Trophoblast cell (in vitro differentiated cells and primary cell): ENCODE measurements at regions not wholly inside any gene's neighbourhood (a gene's known extent, or its start where the extent isn't known, plus 50 kb on each side); places are given as distances from the start of the nearest gene placed in this dataset.

Source experiments
- DNase-seq, 2 donors: peaks; one replicate each; pipeline ENCODE4 v3.0.0-alpha.2; 2016
- H2AFZ ChIP-seq: 2 replicates; pipeline ENCODE4 v1.6.1; 2013; ENCODE audit warnings: low read length, moderate library complexity, mild to moderate bottlenecking; ENCODE audit not compliant: insufficient read depth, poor library complexity
- H2AK5ac ChIP-seq: 2 replicates; pipeline ENCODE4 v1.6.1; 2013; ENCODE audit warnings: mild to moderate bottlenecking, low read length
- H2BK120ac ChIP-seq: 2 replicates; pipeline ENCODE4 v1.6.1; 2013; ENCODE audit warnings: low read length, mild to moderate bottlenecking, moderate library complexity; ENCODE audit not compliant: insufficient read depth, poor library complexity
- H2BK12ac ChIP-seq: 2 replicates; pipeline ENCODE4 v1.6.1; 2013; ENCODE audit warnings: mild to moderate bottlenecking, low read length, moderate library complexity
- H2BK5ac ChIP-seq: 2 replicates; pipeline ENCODE4 v1.6.1; 2013; ENCODE audit warnings: low read length, low read depth, moderate library complexity, mild to moderate bottlenecking; ENCODE audit not compliant: poor library complexity
- H3K14ac ChIP-seq: 2 replicates; pipeline ENCODE4 v1.6.1; 2013; ENCODE audit warnings: mild to moderate bottlenecking, low read length
- H3K18ac ChIP-seq: 2 replicates; pipeline ENCODE4 v1.6.1; 2013; ENCODE audit warnings: mild to moderate bottlenecking, low read length
- H3K23ac ChIP-seq: 2 replicates; pipeline ENCODE4 v1.6.1; 2013; ENCODE audit warnings: low read length
- H3K27ac ChIP-seq: 2 replicates; pipeline ENCODE4 v1.5.1; 2013; ENCODE audit warnings: low read depth, mild to moderate bottlenecking, inconsistent platforms, low read length, moderate library complexity
- H3K27me3 ChIP-seq: 2 replicates; pipeline ENCODE4 v1.6.1; 2013; ENCODE audit warnings: inconsistent platforms, mild to moderate bottlenecking, low read length, moderate library complexity; ENCODE audit not compliant: insufficient read depth
- H3K36me3 ChIP-seq, 2 experiments: 1 replicate in 1 of 2; 2 replicates in 1 of 2; pipeline ENCODE4 v1.6.1; 2013; ENCODE audit warnings: low read length in 2 of 2, mild to moderate bottlenecking in 2 of 2, moderate library complexity in 1 of 2; ENCODE audit not compliant: insufficient read depth in 2 of 2, control insufficient read depth in 1 of 2
- H3K4ac ChIP-seq: 2 replicates; pipeline ENCODE4 v1.6.1; 2013; ENCODE audit warnings: low read depth, mild to moderate bottlenecking, low read length, moderate library complexity
- H3K4me1 ChIP-seq, 2 experiments: 1 replicate in 1 of 2; 2 replicates in 1 of 2; pipeline ENCODE4 v1.6.1; 2013; ENCODE audit warnings: low read length in 2 of 2, mild to moderate bottlenecking in 2 of 2, moderate library complexity in 1 of 2; ENCODE audit not compliant: insufficient read depth in 2 of 2, control insufficient read depth in 1 of 2
- H3K4me2 ChIP-seq: 2 replicates; pipeline ENCODE4 v1.6.1; 2013; ENCODE audit warnings: inconsistent platforms, mild to moderate bottlenecking, low read length, moderate library complexity
- H3K4me3 ChIP-seq: 2 replicates; pipeline ENCODE4 v1.5.1; 2013; ENCODE audit warnings: mild to moderate bottlenecking, low read depth, low read length, inconsistent platforms
- H3K79me1 ChIP-seq: one replicate; pipeline ENCODE4 v1.6.1; 2013; ENCODE audit warnings: low read length
- H3K79me2 ChIP-seq: 2 replicates; pipeline ENCODE4 v1.6.1; 2013; ENCODE audit warnings: low read length, mild to moderate bottlenecking; ENCODE audit not compliant: control insufficient read depth, insufficient read depth, poor library complexity
- H3K9ac ChIP-seq: 2 replicates; pipeline ENCODE4 v1.6.1; 2013; ENCODE audit warnings: mild to moderate bottlenecking, low read length
- H3K9me3 ChIP-seq: 2 replicates; pipeline ENCODE4 v1.6.1; 2013; ENCODE audit warnings: low read depth, mild to moderate bottlenecking, control low read depth, inconsistent platforms, low read length; ENCODE audit not compliant: insufficient read depth
- H4K12ac ChIP-seq: 2 replicates; pipeline ENCODE4 v1.6.1; 2013; ENCODE audit warnings: low read depth, mild to moderate bottlenecking, low read length, moderate library complexity
- H4K8ac ChIP-seq: 2 replicates; pipeline ENCODE4 v1.6.1; 2013; ENCODE audit warnings: low read depth, mild to moderate bottlenecking, low read length, moderate library complexity
- H4K91ac ChIP-seq: one replicate; pipeline ENCODE4 v1.6.1; 2013; ENCODE audit warnings: low read depth, mild to moderate bottlenecking, low read length, moderate library complexity
- WGBS: extraction: QIAGEN DNeasy Blood & Tissue Kit; methylation state at CpG from one replicate; pipeline ENCODE4 v1.1.7; 2013; ENCODE audit warnings: missing lambda C conversion rate; ENCODE audit not compliant: insufficient read length, insufficient coverage; ENCODE audit errors: extremely low coverage; 5-methylcytosine and 5-hydroxymethylcytosine counted together

- no peak overlapping the region for H2BK12ac ChIP-seq
- no peak overlapping the region for H2BK120ac ChIP-seq
- H4K8ac ChIP-seq = no peak overlapping the region
- no peak overlapping the region for H3K4ac ChIP-seq
- no peak overlapping the region for H3K18ac ChIP-seq
- WGBS = no CpG with 5 or more reads among the region's 3 CpGs
- no peak overlapping the region for H2AFZ ChIP-seq
- H3K36me3 ChIP-seq = no peaks in the 10 kb centered on the region
- H4K12ac ChIP-seq = no peak overlapping the region
- H4K91ac ChIP-seq = no peak overlapping the region
- H2AK5ac ChIP-seq = no peak overlapping the region
- H3K79me1 ChIP-seq = no peaks in the 10 kb centered on the region
- H3K9ac ChIP-seq = no peak overlapping the region
- H3K27me3 ChIP-seq = no peaks in the 10 kb centered on the region
- no peak overlapping the region for H3K4me2 ChIP-seq
- H3K27ac ChIP-seq = no peak overlapping the region
- no peaks in the 10 kb centered on the region for H3K9me3 ChIP-seq
- H3K4me1 ChIP-seq = peaks cover 5 to 6% of the 10 kb centered on the region in 2 experiments
- no peak for DNase-seq
- no peak overlapping the region for H2BK5ac ChIP-seq
- H3K4me3 ChIP-seq = no peak overlapping the region
- no peak overlapping the region for H3K14ac ChIP-seq
- no peak overlapping the region for H3K23ac ChIP-seq
- no peaks in the 10 kb centered on the region for H3K79me2 ChIP-seq
Measured at GRCh38 chr2:54386585-54386984, 69.5 kb upstream of the SPTBN1 start.

DNA sequence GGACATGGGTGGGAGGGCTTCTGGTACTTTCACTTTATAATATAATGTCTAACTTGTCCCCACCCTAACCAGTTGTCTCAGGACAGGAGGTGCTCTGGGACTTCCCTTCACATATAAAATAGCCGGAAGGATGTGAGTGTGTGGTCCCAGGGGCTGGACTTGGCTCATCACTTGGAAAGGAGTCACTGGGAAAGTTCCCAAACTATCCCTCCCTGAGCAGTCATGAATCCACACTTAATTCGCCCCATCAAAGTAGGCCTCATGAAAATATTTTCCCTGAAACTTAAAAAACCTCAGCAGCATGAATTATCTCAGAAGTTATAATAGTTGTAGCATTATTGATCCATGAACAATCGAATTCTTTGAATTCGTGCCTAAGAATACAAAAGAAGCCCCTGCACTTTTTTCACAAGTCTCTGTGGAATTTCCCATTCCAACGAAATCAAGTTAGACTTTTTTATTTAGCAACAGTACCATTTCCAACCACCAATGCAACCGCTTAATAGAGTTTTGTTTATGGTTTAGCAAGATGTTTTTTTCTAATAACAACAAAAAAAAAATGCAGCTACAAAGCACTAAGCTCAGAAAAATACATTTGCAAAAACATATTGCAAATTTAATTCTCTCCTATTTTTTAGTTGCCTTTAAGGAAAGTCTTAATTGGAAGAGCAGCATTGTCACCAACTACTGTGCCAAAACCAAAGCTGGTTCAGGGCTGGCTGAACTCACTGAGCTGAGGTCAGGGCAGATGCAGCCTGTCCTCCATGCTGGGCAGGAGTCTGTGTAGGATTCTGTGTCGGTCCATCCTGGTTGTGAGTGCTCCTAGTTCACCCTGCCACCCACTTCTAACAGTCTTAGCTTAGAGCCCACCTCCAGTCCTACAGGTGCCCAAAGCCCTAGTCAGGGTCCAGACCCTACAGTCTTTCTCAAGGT, 68.8 kb upstream of the SPTBN1 start:
- H3K4ac ChIP-seq = no peak overlapping the region
- H2AFZ ChIP-seq = peak overlapping the region; percentile 25
- WGBS = no CpG with 5 or more reads among the region's 7 CpGs
- no peak overlapping the region for H2BK5ac ChIP-seq
- no peak overlapping the region for H3K4me2 ChIP-seq
- H2AK5ac ChIP-seq = no peak overlapping the region
- no peaks in the 10 kb centered on the region for H3K9me3 ChIP-seq
- H3K18ac ChIP-seq = no peak overlapping the region
- no peak for DNase-seq
- no peak overlapping the region for H3K14ac ChIP-seq
- no peak overlapping the region for H3K4me3 ChIP-seq
- H3K36me3 ChIP-seq = no peaks in the 10 kb centered on the region
- H3K79me1 ChIP-seq = no peaks in the 10 kb centered on the region
- H4K91ac ChIP-seq = no peak overlapping the region
- H3K79me2 ChIP-seq = no peaks in the 10 kb centered on the region
- peaks cover 5 to 6% of the 10 kb centered on the region in 2 experiments for H3K4me1 ChIP-seq
- H3K9ac ChIP-seq = no peak overlapping the region
- H3K27me3 ChIP-seq = no peaks in the 10 kb centered on the region
- H3K27ac ChIP-seq = peak overlapping the region; percentile 12
- H2BK12ac ChIP-seq = no peak overlapping the region
- no peak overlapping the region for H4K8ac ChIP-seq
- peak overlapping the region; percentile 20 for H3K23ac ChIP-seq
- no peak overlapping the region for H4K12ac ChIP-seq
- H2BK120ac ChIP-seq = no peak overlapping the region

- no peak overlapping the region for H3K4me3 ChIP-seq
- no peak overlapping the region for H2BK5ac ChIP-seq
- H2AFZ ChIP-seq = peak overlapping the region; percentile 25
- H2BK120ac ChIP-seq = no peak overlapping the region
- peaks cover 5 to 6% of the 10 kb centered on the region in 2 experiments for H3K4me1 ChIP-seq
- no peaks in the 10 kb centered on the region for H3K36me3 ChIP-seq
- H3K27me3 ChIP-seq = no peaks in the 10 kb centered on the region
- no peak overlapping the region for H2BK12ac ChIP-seq
- H3K4ac ChIP-seq = no peak overlapping the region
- no CpG with 5 or more reads among the region's 5 CpGs for WGBS
- H3K14ac ChIP-seq = no peak overlapping the region
- H3K9ac ChIP-seq = no peak overlapping the region
- H4K91ac ChIP-seq = no peak overlapping the region
- H3K79me1 ChIP-seq = no peaks in the 10 kb centered on the region
- H3K79me2 ChIP-seq = no peaks in the 10 kb centered on the region
- H3K18ac ChIP-seq = no peak overlapping the region
- no peak overlapping the region for H3K23ac ChIP-seq
- no peak overlapping the region for H4K8ac ChIP-seq
- no peak overlapping the region for H4K12ac ChIP-seq
- no peak overlapping the region for H3K4me2 ChIP-seq
- H3K27ac ChIP-seq = no peak overlapping the region
- DNase-seq = no peak
- no peaks in the 10 kb centered on the region for H3K9me3 ChIP-seq
- no peak overlapping the region for H2AK5ac ChIP-seq
Measured at GRCh38 chr2:54388076-54388475, 68.1 kb upstream of the SPTBN1 start.

- H3K27me3 ChIP-seq = no peaks in the 10 kb centered on the region
- no peak overlapping the region for H2AFZ ChIP-seq
- H3K4me2 ChIP-seq = no peak overlapping the region
- no peak overlapping the region for H2BK120ac ChIP-seq
- WGBS = no CpG with 5 or more reads among the region's 2 CpGs
- H3K14ac ChIP-seq = no peak overlapping the region
- H3K23ac ChIP-seq = no peak overlapping the region
- H2BK12ac ChIP-seq = no peak overlapping the region
- no peaks in the 10 kb centered on the region for H3K9me3 ChIP-seq
- no peak overlapping the region for H4K91ac ChIP-seq
- H3K18ac ChIP-seq = no peak overlapping the region
- H4K12ac ChIP-seq = no peak overlapping the region
- no peak overlapping the region for H3K4ac ChIP-seq
- H3K27ac ChIP-seq = no peak overlapping the region
- no peak for DNase-seq
- H3K36me3 ChIP-seq = no peaks in the 10 kb centered on the region
- H3K4me1 ChIP-seq = peaks cover 4% of the 10 kb centered on the region in 2 experiments
- H2AK5ac ChIP-seq = no peak overlapping the region
- no peak overlapping the region for H2BK5ac ChIP-seq
- no peak overlapping the region for H4K8ac ChIP-seq
- no peaks in the 10 kb centered on the region for H3K79me2 ChIP-seq
- no peak overlapping the region for H3K4me3 ChIP-seq
- no peak overlapping the region for H3K9ac ChIP-seq
- no peaks in the 10 kb centered on the region for H3K79me1 ChIP-seq
Measured at GRCh38 chr2:54392555-54393324, 63.4 kb upstream of the SPTBN1 start.
